LNCAP (cell line): ENCODE measurements at regions not wholly inside any gene's neighbourhood (a gene's known extent, or its start where the extent isn't known, plus 50 kb on each side); places are given as distances from the start of the nearest gene placed in this dataset.

Source experiments
- CTCF ChIP-seq: fragments of 450-650 bp; IDR thresholded peaks from 2 replicates; pipeline ENCODE4 v1.5.1; 2017; ENCODE audit warnings: mild to moderate bottlenecking

DNA sequence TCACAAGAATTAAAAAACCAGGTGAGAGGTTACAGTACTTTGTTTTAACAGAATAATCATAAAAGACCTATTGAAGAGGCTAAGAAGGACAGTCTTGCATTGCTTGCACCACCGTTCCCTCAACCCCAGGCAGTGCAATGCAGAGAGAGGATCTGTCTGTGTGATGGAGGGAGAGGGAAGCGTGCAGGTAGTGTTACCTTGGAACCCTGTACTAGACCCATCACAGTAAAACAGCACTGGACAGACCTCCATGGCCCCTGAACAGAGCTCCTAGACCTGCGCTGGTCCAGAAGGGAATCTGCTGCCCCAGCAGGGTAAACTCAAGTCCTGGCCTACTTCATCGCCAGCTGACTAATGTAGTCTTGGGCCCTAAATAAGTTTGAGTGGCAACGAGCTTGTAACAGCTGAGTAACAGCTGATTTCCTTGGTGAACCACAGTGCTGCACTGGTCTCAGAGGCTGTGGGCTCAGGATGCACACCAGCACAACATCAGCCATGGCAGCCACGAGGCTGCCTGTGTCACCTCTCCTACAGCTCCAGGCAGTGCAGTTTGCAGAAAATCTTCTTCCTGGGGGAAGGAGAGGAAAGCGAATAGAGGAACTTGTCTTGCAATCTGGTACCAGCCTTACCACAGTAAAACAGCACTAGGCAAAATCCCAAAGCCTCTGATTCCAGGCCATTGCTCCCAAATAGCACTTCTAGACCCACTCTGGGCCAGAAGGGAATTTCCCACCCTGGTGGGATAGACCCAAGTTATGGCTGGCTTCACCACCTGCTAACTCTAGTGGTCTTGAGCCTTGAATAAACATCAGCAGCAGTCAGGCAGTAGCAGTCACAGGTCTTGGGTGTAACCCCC is 417.2 kb downstream of the CDH7 start:
- TF ChIP-seq CTCF: no peak

GRCh38 chr18:66160007-66160406 is 409.2 kb downstream of the CDH7 start:
- no peak for TF ChIP-seq CTCF

DNA sequence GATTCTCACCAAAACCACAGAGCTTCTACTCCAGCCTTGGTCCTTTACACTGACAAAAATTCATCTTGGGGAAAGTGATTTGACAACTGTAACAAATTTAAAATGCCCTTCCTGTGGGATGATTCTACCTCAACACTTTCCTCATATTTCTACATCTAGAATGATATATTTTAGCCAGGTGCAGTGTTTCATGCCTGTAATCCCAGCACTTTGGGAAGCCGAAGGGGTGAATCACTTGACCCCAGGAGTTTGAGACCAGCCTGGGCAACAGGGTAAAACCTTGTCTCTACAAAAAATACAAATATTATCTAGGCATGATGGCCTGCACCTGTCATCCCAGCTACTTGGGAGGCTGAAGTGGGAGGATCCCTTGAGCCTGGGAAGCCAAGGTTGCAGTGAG is 408.6 kb downstream of the CDH7 start:
- no peak for TF ChIP-seq CTCF

- TF ChIP-seq CTCF: no peak
Measured at GRCh38 chr18:66156946-66157687, 406.3 kb downstream of the CDH7 start.

DNA sequence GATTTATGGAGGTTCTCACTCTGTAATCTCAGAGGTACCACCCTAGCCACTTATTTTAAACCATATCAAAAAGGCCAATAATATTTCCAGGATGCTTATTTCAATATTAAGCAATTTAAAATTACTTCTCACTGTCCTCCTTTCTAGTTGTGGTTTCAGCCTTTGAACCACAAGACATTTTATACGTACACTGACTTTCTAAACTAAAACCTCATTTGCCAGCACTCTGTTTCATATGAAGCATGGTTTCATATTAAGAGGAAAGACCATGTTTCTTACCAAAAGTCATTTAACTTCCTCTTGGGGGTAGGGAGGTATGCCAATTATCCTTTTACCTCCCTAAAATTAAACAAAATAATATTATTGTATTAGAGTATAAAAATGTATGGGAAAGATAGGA is 399.8 kb downstream of the CDH7 start:
- no peak for TF ChIP-seq CTCF

DNA sequence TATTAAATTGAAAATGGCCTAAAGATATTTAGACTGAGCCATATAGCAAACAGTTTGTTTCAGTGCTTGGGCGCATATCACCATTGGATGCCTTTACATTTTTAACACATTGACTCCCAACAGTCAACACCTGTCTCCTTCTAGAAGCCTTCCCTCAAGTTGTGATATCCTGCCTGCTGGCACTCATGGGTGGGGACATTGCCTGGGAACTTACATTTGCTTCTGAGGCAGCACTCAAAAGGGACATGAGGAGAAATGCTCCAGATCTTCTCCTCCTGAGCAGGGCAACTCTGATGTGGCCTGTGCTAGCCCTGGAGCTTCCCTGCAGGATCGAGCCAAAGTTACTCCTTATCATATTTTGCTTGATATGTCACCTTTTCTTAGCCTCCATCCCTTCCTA is 392.2 kb downstream of the CDH7 start:
- TF ChIP-seq CTCF: no peak

- no peak for TF ChIP-seq CTCF
Measured at GRCh38 chr18:66141716-66142115, 390.9 kb downstream of the CDH7 start.
